ENCODE measurements at regions not wholly inside any gene's neighbourhood (a gene's known extent, or its start where the extent isn't known, plus 50 kb on each side); places are given as distances from the start of the nearest gene placed in this dataset.

DNA sequence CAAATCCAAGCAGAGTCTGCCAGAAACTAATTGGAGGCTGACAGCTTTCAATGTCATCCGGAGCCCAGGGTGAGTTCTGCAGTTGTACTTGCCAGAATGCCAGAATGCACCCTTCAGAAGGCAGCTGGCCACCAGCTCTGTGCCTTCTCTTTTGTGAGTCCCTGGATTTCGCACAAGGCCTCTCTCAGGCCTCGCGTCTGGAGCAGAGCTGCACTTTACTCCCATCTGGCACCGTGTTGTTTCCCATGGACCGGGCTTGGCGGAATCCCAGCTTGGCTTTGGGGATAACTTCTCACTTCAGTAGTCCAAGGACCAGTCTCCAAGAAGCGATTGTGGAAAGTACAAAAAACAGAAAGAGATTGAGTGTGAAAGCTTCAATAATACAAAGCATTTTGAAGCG, 451.3 kb upstream of the KIRREL3 start:
- DNase-seq = no peak

DNA sequence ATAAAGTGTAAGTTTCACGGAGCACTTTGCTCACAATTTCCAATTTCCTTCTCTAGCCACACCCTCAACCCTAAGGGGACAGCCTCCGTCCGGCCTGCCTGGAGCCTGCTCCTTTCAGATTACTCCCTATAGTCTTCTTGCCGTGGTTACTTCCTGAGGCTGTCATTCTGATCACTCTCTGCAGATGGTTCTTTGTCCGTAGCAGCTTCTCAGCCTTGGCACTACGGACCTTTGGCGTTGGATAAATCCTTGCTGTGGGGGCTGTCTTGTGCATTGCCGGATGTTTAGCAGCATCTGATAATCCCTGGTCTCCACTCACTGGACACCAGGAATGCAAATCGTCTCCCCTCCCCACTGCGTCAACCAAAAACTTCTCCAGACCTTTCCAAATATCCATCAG, 447.5 kb upstream of the KIRREL3 start:
- no peak for DNase-seq

DNA sequence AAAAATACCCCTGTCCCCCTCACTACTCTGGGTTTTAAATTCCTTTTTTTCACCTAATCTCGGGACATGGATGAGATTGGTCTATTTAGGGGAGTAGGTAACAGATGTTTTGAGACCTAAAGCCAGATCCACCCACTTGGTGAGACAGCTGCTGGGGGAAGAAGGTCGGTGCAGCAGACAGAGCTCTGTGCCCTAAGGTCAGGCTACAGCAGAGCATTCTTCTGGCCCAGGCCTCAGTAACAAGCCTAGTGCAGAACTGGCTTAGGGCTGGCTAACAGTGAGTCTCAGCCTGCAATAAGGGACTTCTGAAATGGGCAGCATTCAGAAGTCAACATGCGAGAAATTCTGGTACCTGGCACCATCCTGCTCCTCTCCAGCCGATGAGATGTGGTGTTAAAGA, 444.9 kb upstream of the KIRREL3 start:
- DNase-seq = no peak

DNA sequence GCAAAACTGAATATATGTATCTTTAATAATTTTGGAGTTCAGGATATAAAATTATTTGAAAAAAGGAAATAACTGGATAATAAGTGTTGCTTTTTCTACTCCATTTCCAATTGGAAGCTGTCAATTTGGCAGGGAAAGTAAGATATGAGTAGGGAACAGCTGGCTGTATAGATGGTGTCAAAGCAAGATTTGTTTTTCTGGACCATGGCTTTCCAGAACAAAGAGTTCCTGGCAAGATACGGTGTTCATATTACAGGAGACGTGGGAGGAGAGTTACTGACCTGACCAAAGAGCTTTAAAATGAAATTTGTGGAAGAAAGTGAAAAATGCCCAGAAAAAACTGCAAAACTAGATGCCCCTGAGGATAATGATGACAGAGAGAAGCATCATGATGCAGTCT, 442.7 kb upstream of the KIRREL3 start:
- no peak for DNase-seq

DNA sequence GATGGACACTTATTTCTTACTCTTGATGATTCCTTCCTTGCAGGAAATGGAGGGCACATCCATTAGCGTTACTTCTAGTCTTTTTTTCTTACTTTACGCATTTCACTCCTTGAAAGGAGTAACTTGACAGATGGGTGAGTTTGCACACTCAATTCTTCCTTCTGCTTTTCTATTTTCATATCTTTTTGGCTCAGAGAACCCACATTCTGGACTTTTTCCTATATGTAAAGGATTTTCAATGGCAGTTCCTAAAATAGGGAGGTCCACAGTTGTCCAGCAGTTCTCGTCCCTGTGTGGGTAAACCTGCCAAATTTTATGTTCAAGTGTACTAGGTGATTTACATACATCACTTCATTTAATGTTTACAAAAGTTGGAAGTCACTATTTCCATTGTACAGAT, 440.0 kb upstream of the KIRREL3 start:
- DNase-seq = no peak

DNA sequence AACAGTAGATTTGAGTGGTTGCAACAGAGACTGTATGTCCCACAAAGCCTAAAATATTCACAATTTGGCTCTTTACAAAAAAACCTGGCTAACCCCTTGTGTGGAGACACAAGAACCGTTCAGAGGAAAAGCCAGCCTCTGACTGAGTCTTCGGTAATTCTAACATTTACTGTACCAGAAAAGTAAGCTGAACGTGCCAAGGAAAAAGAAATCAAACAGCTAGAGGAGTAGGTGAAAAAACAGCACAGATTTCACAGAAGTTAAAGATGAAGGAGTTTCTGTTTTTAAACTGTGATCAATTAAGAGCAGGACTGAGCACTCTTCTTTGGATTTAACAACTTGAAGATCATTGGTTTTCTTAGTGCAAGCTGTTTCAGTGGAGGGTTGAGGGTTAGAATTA, 424.7 kb upstream of the KIRREL3 start:
- no peak for DNase-seq

DNA sequence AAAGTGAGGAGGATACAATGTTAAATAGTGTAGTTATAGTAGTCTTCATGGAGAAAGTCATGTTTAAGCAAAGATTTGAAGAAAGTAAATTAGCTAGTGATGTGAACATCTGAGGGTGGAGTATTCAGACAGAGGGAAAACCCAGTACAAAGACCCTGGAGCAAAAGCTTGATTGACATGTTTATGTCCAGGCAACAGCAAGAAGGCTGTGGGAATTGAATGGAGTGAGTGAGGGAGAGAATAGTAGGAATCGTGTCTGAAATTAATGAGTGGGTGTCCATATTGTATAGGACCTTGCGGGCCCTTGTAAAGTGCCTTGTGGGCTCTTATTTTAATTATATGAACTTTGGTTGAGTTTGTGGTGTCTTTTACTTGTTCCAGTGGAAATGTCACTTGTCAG, 424.1 kb upstream of the KIRREL3 start:
- DNase-seq = no peak

DNA sequence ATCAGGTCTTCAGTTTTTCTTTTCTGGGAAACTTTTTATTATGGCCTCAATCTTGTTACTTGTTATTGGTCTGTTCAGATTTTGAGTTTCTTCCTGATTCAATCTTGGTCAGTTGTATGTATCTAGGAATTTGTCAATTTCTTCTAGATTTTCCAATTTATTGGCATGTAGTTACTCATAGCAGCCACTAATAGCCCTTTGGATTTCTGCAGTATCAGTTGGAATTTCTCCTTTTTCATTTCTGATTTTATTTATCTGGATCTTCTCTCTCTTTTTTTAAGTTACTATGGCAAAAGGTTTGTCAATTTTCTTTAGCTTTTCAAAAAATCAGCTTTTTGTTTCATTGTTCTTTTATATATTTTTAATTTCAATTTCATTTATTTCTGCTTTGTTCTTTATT, 419.6 kb upstream of the KIRREL3 start:
- DNase-seq = no peak

DNA sequence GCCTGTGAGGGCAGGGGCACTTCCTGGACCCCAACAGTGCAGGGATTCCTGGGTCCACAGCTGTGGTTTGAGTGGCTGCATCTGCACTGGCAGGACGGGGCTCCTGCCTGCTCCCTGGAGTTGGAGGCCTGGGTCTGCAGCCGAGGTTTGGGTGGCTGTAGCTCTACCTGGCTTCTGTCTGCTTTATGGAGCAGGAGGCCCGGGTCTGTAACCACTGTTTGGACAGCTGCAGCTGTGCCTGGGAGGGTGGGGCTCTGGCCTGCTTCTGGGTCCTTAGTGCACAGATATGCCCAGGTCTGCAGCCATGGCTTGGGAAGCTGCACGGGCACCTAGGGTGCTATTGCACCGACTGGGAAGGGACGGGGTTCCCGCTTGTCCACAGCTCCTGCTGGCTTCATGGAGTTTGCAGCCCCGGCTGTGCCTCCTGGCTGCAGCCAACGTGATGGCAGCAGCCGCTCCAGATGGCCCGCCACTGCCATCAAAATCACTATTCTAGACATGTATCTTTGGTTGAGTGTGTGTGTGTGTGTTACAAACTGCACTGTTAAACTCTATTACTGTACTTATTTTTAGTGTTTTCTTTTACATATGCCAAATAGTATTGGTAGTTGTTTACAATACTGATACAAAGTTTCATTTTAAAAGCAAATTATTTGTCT, 412.3 kb upstream of the KIRREL3 start:
- no peak for DNase-seq

DNA sequence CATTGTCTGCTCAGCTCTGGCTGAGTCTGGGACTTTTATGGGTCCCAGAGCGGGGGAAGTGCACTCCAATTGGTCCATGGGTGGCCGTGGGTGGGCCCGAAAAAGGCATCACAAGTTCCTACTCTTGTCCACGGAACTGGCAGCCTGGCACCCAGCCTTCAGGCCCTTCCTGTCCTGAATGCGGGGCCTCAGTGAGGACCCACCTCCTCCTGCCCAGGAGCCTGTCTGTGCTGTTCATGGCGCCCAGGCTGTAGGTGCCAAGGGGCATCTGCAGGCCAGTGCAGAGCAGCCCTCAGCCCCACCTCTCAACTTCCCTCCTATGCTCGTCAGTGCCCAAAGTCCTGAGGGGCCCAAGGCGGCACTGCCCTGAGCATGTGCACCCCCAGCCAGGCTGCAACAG, 411.7 kb upstream of the KIRREL3 start:
- DNase-seq = no peak

DNA sequence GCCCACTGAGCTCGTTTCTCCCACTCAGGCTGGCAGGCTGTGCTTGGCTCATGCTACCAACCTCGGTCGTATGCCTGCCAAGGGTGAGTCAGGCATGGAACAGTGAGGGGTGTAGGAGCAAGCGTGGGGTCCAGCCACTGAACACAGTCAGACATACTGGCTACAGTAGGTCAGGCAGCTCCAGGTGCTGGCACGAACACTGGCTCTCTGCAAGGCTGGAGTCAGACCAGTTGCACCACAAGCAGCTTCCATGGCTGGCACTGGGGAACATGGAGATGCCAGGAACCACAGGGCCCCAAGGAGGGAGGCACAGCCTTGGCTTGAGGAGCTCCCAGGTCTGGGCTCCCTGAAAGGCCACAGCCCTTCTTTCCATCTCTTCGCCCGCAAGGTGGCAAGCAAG, 410.7 kb upstream of the KIRREL3 start:
- DNase-seq = no peak

DNA sequence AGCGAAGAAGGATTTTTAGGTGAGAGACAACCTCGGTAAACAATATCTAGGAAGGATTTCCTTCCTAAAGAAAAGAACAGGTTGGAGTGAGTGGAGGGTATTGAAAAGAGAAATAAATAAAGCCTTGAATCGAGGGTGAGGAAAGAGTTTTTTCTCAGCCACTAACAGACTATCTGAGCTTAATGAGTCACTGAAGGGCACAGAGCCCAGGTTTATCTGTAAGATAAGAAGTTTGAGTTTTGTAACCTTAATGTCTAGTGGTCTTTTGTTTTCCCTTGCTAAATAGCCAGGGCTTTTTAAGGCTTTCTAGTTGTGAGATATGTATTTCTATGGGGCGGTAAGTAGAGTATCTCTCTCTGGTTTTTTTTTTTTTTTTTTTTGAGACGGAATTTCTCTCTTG, 394.5 kb upstream of the KIRREL3 start:
- no peak for DNase-seq

DNA sequence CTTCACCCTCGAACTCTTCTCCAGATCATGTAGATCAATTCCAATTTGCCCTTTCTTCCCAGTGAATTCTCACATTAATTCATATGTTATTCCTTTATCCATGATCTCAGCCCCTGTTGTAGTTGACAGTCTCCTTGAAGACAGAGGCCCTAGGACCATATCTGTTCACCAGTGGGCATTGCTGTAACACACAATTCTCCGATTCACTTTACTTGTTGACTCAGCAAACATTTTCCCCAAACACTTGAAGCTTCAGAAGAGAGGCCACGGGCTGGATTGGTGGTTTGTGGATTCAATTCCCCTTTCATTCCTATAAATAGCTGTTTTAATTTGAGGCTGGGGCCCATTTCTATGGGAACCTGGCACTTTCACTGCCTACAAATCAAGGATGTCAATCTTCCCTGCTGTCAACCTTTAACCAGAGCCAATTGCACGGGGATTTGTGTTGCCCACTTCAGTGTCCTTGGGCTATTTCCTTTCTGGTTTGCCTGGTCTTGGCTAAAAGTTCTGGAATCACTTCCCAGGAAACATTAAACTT, 393.0 kb upstream of the KIRREL3 start:
- DNase-seq = no peak

DNA sequence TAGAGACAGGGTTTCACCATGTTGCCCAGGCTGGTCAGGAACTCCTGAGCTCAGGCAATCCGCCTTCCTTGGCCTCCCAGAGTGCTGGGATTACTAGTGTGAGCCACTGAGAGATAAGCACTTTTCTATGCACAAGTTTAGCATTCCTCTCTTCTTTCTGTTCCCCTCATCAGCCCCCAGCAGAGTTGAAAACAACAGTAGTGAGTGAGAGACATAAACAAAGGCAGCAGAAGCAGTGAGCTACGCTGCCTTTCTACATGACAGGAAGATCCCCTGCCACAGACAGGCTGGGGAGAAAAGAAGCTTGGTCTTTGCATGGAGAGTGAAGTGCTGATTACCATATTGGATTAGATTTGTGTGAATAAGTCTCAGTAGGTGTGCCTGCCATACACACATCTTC, 392.0 kb upstream of the KIRREL3 start:
- no peak for DNase-seq

DNA sequence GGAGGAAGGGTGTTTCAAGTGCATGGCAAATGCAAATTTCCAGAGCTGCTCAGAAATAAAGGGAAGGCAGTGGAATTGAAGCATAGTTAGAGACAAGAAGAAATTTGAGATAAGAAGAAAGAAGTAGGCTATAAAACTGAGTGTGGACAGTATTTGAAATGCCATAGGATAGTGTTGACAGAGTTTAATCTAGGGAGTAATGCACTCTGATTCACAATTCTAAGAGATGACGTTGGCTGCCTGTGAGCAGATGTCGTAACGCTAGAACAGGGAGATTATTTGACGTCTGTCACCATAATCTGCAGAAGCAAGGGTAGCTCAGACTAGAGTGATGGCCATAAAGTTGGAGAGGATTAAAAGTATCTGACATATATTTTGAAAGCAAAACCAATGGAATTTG, 389.9 kb upstream of the KIRREL3 start:
- DNase-seq = peak; percentile 26

DNA sequence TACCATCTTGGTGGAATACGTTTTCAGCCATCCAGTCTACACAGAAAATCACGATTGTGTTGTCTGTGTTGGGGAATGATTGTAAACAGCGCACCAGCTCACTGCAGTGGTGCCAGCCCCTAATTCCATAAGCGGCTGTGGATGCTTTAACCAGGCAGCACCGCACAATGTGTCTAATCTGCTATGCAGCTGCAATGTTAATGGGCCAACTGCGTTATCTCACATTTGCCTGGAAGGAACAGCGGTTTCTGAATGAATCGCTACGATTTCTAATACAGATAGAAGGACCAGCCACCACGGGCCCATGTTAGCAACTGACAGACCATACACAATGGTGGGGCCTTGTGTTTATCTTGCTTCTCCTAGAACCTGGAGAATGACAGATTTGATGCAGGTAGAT, 384.5 kb upstream of the KIRREL3 start:
- no peak for DNase-seq

DNA sequence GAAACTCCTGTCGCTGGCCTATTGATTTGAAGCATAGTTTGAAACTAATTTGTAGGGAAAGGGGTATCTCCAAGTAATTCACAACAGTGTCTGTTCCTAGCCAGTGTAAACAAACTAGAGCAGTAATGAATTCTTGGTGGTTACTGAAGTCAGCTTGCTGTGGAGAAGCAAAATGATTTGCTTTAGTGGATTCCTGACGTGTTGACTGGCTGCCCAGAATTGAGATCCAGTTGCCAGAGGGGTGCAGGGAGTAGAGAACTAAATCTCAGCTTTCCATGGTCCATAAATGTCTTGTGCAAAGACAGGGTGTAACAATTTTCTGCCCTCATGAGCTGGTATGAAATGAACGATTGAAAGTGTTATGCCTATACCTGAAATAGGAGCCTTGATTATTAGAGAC, 382.5 kb upstream of the KIRREL3 start:
- DNase-seq = no peak

DNA sequence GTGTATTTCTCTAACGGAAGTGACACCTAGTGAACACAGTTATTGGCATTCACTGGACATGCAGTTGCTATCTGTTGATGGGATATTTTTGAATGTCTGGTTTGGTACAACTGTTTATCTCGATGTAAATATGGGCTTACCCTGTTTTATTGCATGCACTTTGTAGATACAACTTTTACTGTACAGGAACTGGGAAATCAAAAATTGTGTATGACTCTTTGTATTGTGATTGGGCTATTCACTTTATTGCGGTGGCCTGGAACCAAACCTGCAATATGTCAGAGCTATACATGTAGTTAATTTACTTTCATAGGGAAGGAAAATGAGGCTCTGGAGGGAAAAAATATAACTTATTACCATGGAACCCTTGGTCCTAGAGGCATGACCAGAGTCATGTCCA, 380.7 kb upstream of the KIRREL3 start:
- DNase-seq = no peak

DNA sequence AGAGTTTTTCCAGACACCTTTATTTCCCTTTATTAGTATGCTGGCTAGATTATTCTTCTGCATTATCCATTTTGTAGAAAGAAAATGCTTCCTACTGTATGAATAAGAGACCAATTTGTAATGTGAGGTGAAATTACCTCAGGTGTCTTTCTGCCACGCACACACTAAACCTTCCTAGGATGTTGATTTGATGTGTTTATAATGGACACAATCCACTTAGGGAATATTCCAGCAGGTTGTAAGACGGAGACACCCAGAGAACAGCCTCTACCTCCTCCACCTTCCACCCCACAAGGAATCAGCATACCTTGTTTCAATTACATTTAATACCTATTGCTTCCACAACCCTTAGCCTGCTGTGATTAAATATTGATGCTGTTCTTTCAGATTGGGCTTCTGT, 379.1 kb upstream of the KIRREL3 start:
- no peak for DNase-seq

DNA sequence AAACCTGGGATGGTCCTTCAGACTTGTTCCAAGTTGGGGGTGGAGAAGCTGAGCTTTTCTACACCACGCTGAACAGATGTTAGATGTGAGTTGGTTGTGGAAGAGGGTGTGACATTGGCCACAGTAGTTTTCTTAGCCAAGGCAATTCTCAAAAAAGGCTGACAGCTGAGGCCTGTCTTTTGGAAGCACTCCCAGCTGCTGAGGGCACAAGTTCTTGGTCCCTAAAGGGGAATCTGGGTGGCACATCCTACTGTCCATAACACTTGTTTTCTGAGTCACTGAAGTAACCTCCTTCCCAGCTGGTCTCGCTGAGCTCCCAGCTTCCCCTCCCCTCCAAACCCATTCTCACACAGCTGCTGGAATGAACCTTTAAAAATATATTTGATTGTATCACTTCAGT, 375.7 kb upstream of the KIRREL3 start:
- DNase-seq = no peak

DNA sequence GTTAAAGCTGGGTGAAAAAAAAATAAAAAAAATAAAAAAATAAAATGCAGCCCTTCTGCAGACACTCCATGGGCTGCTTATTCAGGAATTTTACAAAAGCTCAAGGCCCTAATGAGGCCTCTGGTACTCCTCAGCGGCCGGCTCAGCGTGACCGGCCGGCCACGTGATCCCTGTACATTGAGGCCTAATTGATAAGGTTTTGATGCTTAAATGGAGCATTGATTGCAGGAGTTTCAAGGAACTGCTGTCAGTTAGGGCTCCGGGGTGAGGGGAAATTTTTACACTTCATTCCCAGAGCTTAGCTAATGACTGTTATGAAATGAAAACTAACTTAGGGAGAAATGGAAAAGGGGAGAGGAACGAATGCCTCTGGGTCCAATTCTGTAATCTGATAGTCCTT, 368.8 kb upstream of the KIRREL3 start:
- no peak for DNase-seq

DNA sequence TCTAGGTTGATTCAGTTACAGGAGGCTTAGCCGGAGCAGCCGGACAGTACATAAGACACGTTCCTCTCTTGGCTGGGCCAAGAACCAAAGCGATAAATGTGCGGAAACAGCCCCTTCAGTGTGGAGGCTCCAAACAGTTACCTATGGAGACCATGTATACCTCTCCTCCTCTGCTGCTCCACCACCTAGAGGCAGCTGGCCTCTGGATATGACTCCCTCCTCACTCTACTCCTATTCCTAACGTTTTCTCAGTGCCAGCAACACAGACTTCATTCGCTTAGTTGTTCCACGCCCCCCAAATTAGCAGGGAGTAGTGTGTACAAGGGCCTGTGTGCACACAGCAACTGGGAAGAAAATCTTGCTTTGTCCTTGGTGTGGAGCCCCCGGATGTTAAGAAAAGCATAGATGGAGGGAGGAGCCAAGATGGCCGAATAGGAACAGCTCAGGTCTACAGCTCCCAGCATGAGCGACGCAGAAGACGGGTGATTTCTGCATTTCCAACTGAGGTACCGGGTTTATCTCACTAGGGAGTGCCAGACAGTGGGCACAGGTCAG, 362.3 kb upstream of the KIRREL3 start:
- no peak for DNase-seq

DNA sequence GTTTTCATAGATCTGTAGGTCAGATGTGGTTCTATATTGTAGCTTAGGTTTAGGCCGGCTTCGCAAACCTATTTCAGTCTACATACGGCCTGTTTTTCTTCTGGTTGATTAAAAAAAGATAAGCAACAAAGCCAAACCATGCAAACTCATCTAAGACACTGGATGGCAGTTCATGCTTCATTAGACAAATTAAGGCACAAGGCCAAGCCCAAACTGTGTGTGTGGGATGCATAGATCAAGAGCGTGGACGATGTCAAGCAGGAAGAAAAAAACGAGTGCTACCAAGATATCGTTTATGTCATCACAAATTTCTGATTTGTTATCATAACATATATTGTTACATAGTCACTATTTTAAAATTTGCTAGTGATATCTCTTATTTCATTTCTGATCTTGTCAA, 357.6 kb upstream of the KIRREL3 start:
- DNase-seq = no peak

DNA sequence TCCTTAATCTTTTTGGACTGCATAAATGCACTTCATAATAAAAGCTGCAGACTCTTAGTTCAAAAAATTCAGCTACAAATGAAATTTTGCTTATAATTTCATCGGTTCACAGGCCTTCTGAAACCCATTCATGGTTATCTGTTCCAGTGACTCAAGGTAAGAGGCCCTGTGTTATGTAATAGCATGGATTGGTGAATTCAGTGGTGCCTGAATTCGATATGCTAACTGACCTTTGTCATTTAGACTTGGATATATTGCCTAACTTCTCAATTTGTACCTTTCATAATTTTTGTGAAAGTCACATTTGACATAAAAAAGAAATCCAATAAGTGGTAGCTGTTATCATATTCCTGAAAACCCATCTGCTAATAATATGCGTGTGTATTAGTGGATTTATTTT, 349.9 kb upstream of the KIRREL3 start:
- no peak for DNase-seq

DNA sequence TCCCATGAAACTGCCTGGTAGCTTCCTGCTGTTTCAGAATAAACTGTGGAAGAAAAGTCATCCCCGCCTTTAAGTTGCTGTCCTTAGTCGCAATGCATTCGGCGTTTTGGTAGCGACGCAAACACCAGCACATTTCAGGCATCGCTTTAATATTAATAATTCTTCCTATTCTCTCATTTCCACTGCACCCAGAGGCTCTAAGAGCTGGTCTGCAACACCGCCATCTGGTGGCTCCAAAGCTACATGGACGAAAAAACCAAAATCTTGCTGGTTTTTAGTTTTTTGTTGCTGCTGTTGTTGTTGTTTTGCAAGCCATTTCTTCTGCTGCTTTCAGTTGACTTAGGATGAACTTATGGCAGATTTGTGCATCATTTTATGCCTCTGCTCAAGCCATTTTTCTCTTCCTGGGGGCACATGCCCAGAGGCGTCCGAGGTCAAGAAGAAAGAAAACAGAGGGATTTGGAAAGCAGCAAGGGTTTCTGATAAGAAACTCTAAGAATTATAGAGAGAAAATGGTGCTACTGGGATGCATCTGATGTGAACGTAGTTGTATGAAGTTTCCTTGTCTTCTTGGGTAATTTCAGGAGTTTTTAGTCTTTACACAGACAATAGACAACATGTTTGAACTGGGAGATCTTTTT, 345.4 kb upstream of the KIRREL3 start:
- no peak for DNase-seq

Data from NCI-H524 treated with DMSO at 0.1 percent for 48 hours (cell line).